ENCODE measurements at regions not wholly inside any gene's neighbourhood (a gene's known extent, or its start where the extent isn't known, plus 50 kb on each side); places are given as distances from the start of the nearest gene placed in this dataset.

GRCh38 chr1:34656299-34656698 lies 98.5 kb upstream of the GJB5 start:
- TF ChIP-seq CTCF (IDR thresholded peaks at IDR 0.05) (no peak), POLR2A (IDR thresholded peaks at IDR 0.05) (no peak), POLR2AphosphoS5 (IDR thresholded peaks at IDR 0.05) (no peak)
